ENCODE measurements at regions not wholly inside any gene's neighbourhood (a gene's known extent, or its start where the extent isn't known, plus 50 kb on each side); places are given as distances from the start of the nearest gene placed in this dataset.

DNA sequence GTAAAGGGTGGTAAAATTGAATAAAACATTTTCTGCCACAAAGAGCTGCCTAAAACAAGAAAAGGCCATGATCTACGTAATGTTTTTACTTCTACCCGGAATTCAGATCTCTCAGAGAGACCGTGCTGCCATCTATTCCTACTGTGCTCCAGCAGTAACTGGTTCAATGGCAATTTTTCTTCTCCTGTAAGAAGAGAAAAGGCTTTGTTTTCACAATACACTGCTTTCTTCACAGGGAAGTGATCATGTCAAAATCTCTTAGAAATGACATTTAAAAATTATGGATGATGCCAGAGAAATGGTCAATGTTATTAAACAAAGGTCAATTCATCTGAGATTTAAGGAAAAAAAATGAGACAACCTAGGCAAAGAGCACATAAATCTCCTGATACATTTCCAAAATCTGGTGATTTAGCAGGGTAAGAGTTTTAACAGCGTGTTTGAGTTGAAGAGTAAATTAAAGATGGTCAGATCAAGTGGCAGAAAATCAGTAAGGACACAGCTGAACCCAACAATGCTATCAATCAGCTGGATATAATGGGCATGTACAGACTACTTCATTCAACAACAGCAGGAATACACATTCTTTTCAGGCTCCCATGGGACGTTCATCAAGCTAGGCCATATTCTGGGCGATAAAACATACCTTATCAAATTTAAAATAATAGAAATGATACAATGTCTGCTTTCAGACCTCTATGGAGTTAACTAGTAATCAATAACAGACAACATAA lies 523.1 kb downstream of the CHSY3 start:
- H2AFZ ChIP-seq: no peak overlapping the region

More for the DNA sequence above, 523.1 kb downstream of the CHSY3 start:
- ATAC-seq: no peak
- Histone ChIP-seq H3K4me1 (ENCODE audit: insufficient read depth) (no peaks in the 10 kb centered on the region), H3F3A (replicated peaks; ENCODE audit: low read depth) (no peaks in the 10 kb centered on the region), H3K27me3 (ENCODE audit: insufficient read depth) (no peaks in the 10 kb centered on the region), H3K4me2 (no peak overlapping the region), H3K79me2 (replicated peaks; ENCODE audit: insufficient read depth) (no peaks in the 10 kb centered on the region), H3K36me3 (ENCODE audit: insufficient read depth) (no peaks in the 10 kb centered on the region), H3K4me3 (no peak overlapping the region), H4K20me1 (replicated peaks; ENCODE audit: insufficient read depth) (no peaks in the 10 kb centered on the region), H3K9me2 (ENCODE audit: insufficient read depth) (no peaks in the 10 kb centered on the region), H3K27ac (ENCODE audit: low read depth) (no peak overlapping the region)
- Mint-ChIP-seq H3K4me1 (no peaks in the 10 kb centered on the region), H3K27me3 (ENCODE audit: insufficient read depth, low read depth, poor library complexity) (no peaks in the 10 kb centered on the region), H3K27ac (no peak overlapping the region), H3K36me3 (ENCODE audit: low read depth) (no peaks in the 10 kb centered on the region), H3K9me3 (peaks cover 4% of the 10 kb centered on the region; the same call in 1 of the 3 replicates), H3K4me3 (no peak overlapping the region)
- TF ChIP-seq NANOG (IDR thresholded peaks at IDR 0.05; ENCODE audit: borderline replicate concordance) (no peak), EZH2 (IDR thresholded peaks at IDR 0.05; ENCODE audit: low read depth, unreplicated experiment) (no peak), JUNB (IDR thresholded peaks at IDR 0.05; ENCODE audit: unreplicated experiment) (no peak), ZNF331 (CRISPR knock-in tag; IDR thresholded peaks at IDR 0.05; ENCODE audit: low read depth) (no peak), EZH2phosphoT487 (IDR thresholded peaks at IDR 0.05; ENCODE audit: unreplicated experiment) (no peak), ZNF114 (CRISPR knock-in tag; IDR thresholded peaks at IDR 0.05) (no peak), STAT1 (IDR thresholded peaks at IDR 0.05; ENCODE audit: unreplicated experiment) (no peak), POLR2AphosphoS5 (IDR thresholded peaks at IDR 0.05; ENCODE audit: low read depth) (no peak), CREB1 (CRISPR knock-in tag; IDR thresholded peaks at IDR 0.05; ENCODE audit: low read depth) (no peak)
- TF ChIP-seq, protein P1, sequence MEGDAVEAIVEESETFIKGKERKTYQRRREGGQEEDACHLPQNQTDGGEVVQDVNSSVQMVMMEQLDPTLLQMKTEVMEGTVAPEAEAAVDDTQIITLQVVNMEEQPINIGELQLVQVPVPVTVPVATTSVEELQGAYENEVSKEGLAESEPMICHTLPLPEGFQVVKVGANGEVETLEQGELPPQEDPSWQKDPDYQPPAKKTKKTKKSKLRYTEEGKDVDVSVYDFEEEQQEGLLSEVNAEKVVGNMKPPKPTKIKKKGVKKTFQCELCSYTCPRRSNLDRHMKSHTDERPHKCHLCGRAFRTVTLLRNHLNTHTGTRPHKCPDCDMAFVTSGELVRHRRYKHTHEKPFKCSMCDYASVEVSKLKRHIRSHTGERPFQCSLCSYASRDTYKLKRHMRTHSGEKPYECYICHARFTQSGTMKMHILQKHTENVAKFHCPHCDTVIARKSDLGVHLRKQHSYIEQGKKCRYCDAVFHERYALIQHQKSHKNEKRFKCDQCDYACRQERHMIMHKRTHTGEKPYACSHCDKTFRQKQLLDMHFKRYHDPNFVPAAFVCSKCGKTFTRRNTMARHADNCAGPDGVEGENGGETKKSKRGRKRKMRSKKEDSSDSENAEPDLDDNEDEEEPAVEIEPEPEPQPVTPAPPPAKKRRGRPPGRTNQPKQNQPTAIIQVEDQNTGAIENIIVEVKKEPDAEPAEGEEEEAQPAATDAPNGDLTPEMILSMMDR (conservative IDR thresholded peaks at IDR 0.05; ENCODE audit: low read depth in 2 of 2): no peak
- TF ChIP-seq, protein P2, sequence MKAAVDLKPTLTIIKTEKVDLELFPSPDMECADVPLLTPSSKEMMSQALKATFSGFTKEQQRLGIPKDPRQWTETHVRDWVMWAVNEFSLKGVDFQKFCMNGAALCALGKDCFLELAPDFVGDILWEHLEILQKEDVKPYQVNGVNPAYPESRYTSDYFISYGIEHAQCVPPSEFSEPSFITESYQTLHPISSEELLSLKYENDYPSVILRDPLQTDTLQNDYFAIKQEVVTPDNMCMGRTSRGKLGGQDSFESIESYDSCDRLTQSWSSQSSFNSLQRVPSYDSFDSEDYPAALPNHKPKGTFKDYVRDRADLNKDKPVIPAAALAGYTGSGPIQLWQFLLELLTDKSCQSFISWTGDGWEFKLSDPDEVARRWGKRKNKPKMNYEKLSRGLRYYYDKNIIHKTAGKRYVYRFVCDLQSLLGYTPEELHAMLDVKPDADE (IDR thresholded peaks at IDR 0.05): no peak
- TF ChIP-seq, protein P3, sequence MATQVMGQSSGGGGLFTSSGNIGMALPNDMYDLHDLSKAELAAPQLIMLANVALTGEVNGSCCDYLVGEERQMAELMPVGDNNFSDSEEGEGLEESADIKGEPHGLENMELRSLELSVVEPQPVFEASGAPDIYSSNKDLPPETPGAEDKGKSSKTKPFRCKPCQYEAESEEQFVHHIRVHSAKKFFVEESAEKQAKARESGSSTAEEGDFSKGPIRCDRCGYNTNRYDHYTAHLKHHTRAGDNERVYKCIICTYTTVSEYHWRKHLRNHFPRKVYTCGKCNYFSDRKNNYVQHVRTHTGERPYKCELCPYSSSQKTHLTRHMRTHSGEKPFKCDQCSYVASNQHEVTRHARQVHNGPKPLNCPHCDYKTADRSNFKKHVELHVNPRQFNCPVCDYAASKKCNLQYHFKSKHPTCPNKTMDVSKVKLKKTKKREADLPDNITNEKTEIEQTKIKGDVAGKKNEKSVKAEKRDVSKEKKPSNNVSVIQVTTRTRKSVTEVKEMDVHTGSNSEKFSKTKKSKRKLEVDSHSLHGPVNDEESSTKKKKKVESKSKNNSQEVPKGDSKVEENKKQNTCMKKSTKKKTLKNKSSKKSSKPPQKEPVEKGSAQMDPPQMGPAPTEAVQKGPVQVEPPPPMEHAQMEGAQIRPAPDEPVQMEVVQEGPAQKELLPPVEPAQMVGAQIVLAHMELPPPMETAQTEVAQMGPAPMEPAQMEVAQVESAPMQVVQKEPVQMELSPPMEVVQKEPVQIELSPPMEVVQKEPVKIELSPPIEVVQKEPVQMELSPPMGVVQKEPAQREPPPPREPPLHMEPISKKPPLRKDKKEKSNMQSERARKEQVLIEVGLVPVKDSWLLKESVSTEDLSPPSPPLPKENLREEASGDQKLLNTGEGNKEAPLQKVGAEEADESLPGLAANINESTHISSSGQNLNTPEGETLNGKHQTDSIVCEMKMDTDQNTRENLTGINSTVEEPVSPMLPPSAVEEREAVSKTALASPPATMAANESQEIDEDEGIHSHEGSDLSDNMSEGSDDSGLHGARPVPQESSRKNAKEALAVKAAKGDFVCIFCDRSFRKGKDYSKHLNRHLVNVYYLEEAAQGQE (IDR thresholded peaks at IDR 0.05; ENCODE audit: unreplicated experiment): no peak
- DNase-seq (ENCODE audit: low spot score): no peak

Measured in GM23338 (cell line).